Astrocyte (in vitro differentiated cells and primary cell): ENCODE measurements at regions not wholly inside any gene's neighbourhood (a gene's known extent, or its start where the extent isn't known, plus 50 kb on each side); places are given as distances from the start of the nearest gene placed in this dataset.

Experiments used
- CTCF ChIP-seq: IDR thresholded peaks from 2 replicates; pipeline ENCODE4 v1.5.1; 2011; ENCODE audit warnings: low read depth, mild to moderate bottlenecking, inconsistent platforms, low read length, moderate library complexity; ENCODE audit not compliant: insufficient read depth
- EZH2 ChIP-seq: IDR thresholded peaks from 2 replicates; pipeline ENCODE4 v1.6.1; 2012; ENCODE audit warnings: mild to moderate bottlenecking, low read length, inconsistent platforms; ENCODE audit not compliant: insufficient read depth

GRCh38 chr5:85204289-85204688 lies 819.6 kb upstream of the EDIL3 start:
- TF ChIP-seq CTCF (no peak), EZH2 (no peak)
